ENCODE measurements at regions not wholly inside any gene's neighbourhood (a gene's known extent, or its start where the extent isn't known, plus 50 kb on each side); places are given as distances from the start of the nearest gene placed in this dataset.

DNA sequence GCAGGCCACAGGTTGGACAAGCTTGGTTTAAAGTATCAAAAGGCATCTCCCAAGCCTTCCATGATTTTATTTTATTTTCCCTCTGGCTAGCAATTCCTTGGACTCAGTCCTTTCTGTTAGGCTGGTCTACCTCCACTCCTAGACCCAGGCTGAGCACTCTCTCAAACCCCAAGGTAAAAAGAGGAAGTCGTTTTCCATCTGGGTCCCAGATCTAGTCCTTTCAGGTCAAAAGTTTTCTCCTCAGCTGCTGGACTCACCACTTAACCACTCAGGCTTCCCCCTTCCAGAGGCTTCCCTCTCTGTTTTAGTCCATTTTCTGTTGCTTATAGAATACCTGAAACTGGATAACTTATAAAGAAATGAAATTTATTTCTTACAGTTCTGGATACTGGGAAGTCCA lies 252.3 kb upstream of the MKLN1 start:
- H3K27me3 ChIP-seq (ENCODE audit: control insufficient read depth, insufficient read depth, low read length), result no peaks in the 10 kb centered on the region
- H3K36me3 ChIP-seq (ENCODE audit: control insufficient read depth, insufficient read depth, low read length), result no peaks in the 10 kb centered on the region
- DNase-seq (ENCODE audit: low read depth), result no peak
- no peak overlapping the region for H3K4me3 ChIP-seq (ENCODE audit: low read depth, low read length)
- no peak for TF ChIP-seq CTCF (IDR thresholded peaks at IDR 0.05; ENCODE audit: insufficient read depth, low read length, poor library complexity, severe bottlenecking)

GRCh38 chr7:131076032-131076431 lies 251.6 kb upstream of the MKLN1 start:
- Histone ChIP-seq H3K36me3 (ENCODE audit: control insufficient read depth, insufficient read depth, low read length) (no peaks in the 10 kb centered on the region), H3K27me3 (ENCODE audit: control insufficient read depth, insufficient read depth, low read length) (no peaks in the 10 kb centered on the region), H3K4me3 (ENCODE audit: low read depth, low read length) (no peak overlapping the region)
- no peak for TF ChIP-seq CTCF (IDR thresholded peaks at IDR 0.05; ENCODE audit: insufficient read depth, low read length, poor library complexity, severe bottlenecking)
- no peak for DNase-seq (ENCODE audit: low read depth)

DNA sequence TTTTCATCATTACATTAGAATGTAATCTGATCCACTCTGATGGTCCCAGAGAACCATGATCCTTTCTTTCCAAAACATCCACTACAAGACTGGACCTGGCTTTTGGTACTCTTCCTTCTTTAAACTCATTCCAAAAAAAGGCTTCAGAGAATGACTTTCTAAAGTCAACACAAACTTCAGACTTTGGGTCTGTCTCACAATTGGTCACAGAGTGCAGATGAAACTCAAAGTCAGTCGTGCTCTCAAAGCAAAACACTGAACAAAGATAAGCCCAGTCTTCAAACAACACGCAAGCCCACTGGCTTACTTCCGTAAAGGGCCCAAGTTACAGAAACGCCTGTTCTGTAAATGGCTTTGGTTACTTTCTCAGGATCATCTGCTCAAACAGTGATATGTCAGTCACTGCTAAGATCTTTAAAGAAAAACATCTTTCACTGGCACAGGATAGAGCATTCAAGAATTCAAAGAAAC lies 250.9 kb upstream of the MKLN1 start:
- Histone ChIP-seq H3K4me3 (ENCODE audit: low read depth, low read length) (no peak overlapping the region), H3K27me3 (ENCODE audit: control insufficient read depth, insufficient read depth, low read length) (no peaks in the 10 kb centered on the region), H3K36me3 (ENCODE audit: control insufficient read depth, insufficient read depth, low read length) (no peaks in the 10 kb centered on the region)
- no peak for TF ChIP-seq CTCF (IDR thresholded peaks at IDR 0.05; ENCODE audit: insufficient read depth, low read length, poor library complexity, severe bottlenecking)
- no peak for DNase-seq (ENCODE audit: low read depth)

GRCh38 chr7:131077735-131078134 lies 249.9 kb upstream of the MKLN1 start:
- no peak overlapping the region for H3K4me3 ChIP-seq (ENCODE audit: low read depth, low read length)
- no peaks in the 10 kb centered on the region for H3K36me3 ChIP-seq (ENCODE audit: control insufficient read depth, insufficient read depth, low read length)
- DNase-seq (ENCODE audit: low read depth), result no peak
- TF ChIP-seq CTCF (IDR thresholded peaks at IDR 0.05; ENCODE audit: insufficient read depth, low read length, poor library complexity, severe bottlenecking), result no peak
- H3K27me3 ChIP-seq (ENCODE audit: control insufficient read depth, insufficient read depth, low read length), result no peaks in the 10 kb centered on the region

DNA sequence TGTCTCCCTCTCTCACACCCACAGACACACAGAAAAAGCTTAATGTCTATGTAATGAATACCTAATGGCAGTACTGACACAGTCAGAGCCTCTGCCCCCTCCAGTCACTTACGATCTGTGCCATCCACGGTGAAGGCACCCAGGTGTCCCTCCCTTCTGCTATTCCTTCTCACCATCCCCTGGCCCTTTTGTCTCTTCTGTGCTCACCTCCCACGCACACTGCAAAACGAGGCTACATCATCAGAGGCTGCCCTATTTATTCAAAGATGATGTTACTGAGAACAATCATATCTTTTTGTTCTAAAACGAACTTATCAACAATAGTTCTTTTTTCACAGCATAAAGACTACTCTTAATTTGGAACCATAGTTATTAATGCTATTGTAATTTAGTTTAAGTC lies 246.9 kb upstream of the MKLN1 start:
- Histone ChIP-seq H3K36me3 (ENCODE audit: control insufficient read depth, insufficient read depth, low read length) (no peaks in the 10 kb centered on the region), H3K4me3 (ENCODE audit: low read depth, low read length) (no peak overlapping the region), H3K27me3 (ENCODE audit: control insufficient read depth, insufficient read depth, low read length) (no peaks in the 10 kb centered on the region)
- no peak for DNase-seq (ENCODE audit: low read depth)
- TF ChIP-seq CTCF (IDR thresholded peaks at IDR 0.05; ENCODE audit: insufficient read depth, low read length, poor library complexity, severe bottlenecking), result no peak

- no peak for TF ChIP-seq CTCF (IDR thresholded peaks at IDR 0.05; ENCODE audit: insufficient read depth, low read length, poor library complexity, severe bottlenecking)
- no peak overlapping the region for H3K4me3 ChIP-seq (ENCODE audit: low read depth, low read length)
- DNase-seq (ENCODE audit: low read depth), result no peak
- H3K27me3 ChIP-seq (ENCODE audit: control insufficient read depth, insufficient read depth, low read length), result no peaks in the 10 kb centered on the region
- H3K36me3 ChIP-seq (ENCODE audit: control insufficient read depth, insufficient read depth, low read length), result no peaks in the 10 kb centered on the region
Observed at GRCh38 chr7:131081308-131081707, 246.4 kb upstream of the MKLN1 start.

Measured in kidney epithelial cell (primary cell).